H1 (cell line): ENCODE measurements at regions not wholly inside any gene's neighbourhood (a gene's known extent, or its start where the extent isn't known, plus 50 kb on each side); places are given as distances from the start of the nearest gene placed in this dataset.

ENCODE experiments used
- CTBP2 ChIP-seq: IDR thresholded peaks from 2 replicates; pipeline ENCODE4 v1.7.0; 2011; ENCODE audit warnings: borderline replicate concordance, mild to moderate bottlenecking, moderate library complexity, mixed read lengths, low read length; ENCODE audit not compliant: insufficient read depth, insufficient read length
- SIN3A ChIP-seq, 2 experiments: IDR thresholded peaks in 1 of 2; conservative IDR thresholded peaks in 1 of 2; 2 replicates each; pipeline ENCODE4 v1.6.1; 2011 to 2012; ENCODE audit warnings: low read length in 2 of 2, improper control_type of control experiment in 1 of 2, low read depth in 1 of 2, mild to moderate bottlenecking in 1 of 2
- TEAD4 ChIP-seq: IDR thresholded peaks from 2 replicates; pipeline ENCODE4 v1.6.1; 2012; ENCODE audit warnings: low read depth, low read length, inconsistent platforms, mixed read lengths
- TF ChIP-seq, protein P1 (sequence below), 3 experiments: IDR thresholded peaks; 1 replicate in 2 of 3; 2 replicates in 1 of 3; pipeline versions ENCODE4 v1.5.1 to v1.6.1; 2011; ENCODE audit warnings: low read length in 3 of 3, mild to moderate bottlenecking in 3 of 3, inconsistent platforms in 2 of 3, low read depth in 1 of 3, moderate library complexity in 1 of 3; ENCODE audit not compliant: insufficient read depth in 1 of 3; ENCODE audit errors: control extremely low read depth in 1 of 3

DNA sequence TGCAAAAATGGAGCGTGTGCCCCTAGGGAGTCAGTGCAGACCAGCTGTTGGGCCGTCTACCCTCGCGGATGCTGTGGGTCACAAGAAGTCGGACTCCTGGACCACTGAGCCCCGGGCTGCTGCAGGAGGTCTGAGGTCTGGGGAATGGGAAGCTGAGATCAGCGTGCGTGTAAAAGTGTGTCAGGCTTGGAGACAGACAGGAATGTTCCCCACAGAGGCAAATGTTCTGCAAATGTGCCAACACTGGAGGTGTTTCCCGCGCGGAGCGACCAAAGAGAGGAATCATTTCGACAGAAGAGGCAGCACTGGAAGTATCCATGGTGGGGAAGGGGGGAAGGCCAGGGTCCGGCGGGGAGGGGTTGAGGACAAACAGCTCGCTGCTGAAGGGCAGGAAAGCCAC is 643.8 kb upstream of the MGMT start:
- TF ChIP-seq, protein P1, sequence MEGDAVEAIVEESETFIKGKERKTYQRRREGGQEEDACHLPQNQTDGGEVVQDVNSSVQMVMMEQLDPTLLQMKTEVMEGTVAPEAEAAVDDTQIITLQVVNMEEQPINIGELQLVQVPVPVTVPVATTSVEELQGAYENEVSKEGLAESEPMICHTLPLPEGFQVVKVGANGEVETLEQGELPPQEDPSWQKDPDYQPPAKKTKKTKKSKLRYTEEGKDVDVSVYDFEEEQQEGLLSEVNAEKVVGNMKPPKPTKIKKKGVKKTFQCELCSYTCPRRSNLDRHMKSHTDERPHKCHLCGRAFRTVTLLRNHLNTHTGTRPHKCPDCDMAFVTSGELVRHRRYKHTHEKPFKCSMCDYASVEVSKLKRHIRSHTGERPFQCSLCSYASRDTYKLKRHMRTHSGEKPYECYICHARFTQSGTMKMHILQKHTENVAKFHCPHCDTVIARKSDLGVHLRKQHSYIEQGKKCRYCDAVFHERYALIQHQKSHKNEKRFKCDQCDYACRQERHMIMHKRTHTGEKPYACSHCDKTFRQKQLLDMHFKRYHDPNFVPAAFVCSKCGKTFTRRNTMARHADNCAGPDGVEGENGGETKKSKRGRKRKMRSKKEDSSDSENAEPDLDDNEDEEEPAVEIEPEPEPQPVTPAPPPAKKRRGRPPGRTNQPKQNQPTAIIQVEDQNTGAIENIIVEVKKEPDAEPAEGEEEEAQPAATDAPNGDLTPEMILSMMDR (IDR thresholded peaks at IDR 0.05; ENCODE audit: control extremely low read depth in 1 of 3, insufficient read depth in 1 of 3, low read depth in 1 of 3, low read length in 3 of 3), result no peak
- TF ChIP-seq CTBP2 (no peak), TEAD4 (no peak), SIN3A (conservative IDR thresholded peaks at IDR 0.05 in 1 of 2, IDR thresholded peaks at IDR 0.05 in 1 of 2; ENCODE audit: low read depth in 1 of 2, low read length in 2 of 2) (no peak)
